ENCODE measurements at regions not wholly inside any gene's neighbourhood (a gene's known extent, or its start where the extent isn't known, plus 50 kb on each side); places are given as distances from the start of the nearest gene placed in this dataset.

DNA sequence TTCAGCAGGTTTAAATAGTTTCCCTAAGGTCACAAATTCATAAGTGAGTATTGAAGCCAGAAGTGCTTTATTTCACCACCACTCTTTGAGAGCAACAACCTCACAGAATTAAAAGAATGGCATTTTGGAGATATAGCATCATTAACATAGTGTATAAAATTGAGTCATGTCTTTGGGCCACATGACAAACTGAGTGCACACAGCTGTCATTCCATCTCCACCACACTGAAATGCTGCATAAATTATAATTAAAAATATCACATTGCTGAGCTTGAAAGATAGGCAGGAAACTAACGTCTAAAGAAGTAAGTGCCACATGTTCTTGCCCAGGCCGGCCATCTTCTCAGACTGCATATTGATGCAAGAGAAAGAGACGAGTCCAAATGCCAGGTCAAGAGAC, 897.9 kb upstream of the CNTNAP5 start:
- TF ChIP-seq POLR2AphosphoS5 (IDR thresholded peaks at IDR 0.05; ENCODE audit: low read depth, low read length) (no peak), POLR2A (IDR thresholded peaks at IDR 0.05; ENCODE audit: low read depth, low read length) (no peak)
